HG03442 (cell line): ENCODE measurements at regions not wholly inside any gene's neighbourhood (a gene's known extent, or its start where the extent isn't known, plus 50 kb on each side); places are given as distances from the start of the nearest gene placed in this dataset.
A peak's percentile ranks its signal among the peaks of the same experiment; 100 is the strongest.
"Not testable (repeated sequence)": the region's sequence is repeated elsewhere in the genome, so short reads cannot be mapped to it uniquely, and the experiment has no call there.

Source experiments
- ATAC-seq: cut with Tn5 transposase; IDR thresholded peaks from one replicate; pipeline ENCODE4 v1.9.1; 2021; ENCODE audit warnings: mild to moderate bottlenecking, moderate library complexity; ENCODE audit not compliant: unreplicated experiment

DNA sequence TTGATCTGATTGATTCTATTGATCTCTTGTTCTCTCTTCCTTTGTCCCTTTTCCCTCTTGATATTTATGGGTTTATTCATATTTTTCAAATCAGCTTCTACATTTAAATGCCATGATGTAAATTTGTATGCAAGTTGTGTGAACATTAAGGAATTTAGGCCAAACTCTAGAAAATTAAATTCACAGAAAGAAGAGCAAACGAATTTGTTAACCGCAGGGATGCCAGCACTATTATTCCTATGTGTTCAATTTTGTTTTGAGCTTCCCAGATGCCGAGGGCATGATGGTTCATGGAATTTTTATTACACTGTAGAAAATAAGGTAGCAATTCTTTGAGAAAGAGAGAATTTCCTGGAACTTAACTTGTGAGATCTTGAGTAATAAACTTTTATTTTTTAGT, 220.9 kb downstream of the BUB3 start:
- ATAC-seq, result no peak

DNA sequence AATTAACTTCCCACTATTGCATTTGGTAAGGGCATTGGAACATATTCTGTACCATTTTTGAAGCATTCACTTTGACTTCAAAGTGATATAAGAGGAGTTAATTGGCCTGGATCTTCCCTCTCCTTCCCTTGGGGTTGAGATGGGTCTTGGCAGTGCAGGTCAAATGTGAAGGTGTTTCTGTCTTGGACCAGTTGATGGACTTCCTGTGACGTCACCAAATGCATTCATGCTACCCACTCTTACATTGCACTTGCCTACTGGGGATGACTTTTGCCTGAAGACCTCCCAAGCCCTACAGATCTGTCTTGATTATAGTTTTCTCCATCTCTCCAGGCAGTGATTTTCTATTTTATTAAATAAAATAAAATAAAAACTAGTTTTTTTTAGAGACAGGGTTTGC, 221.5 kb downstream of the BUB3 start:
- no peak for ATAC-seq

DNA sequence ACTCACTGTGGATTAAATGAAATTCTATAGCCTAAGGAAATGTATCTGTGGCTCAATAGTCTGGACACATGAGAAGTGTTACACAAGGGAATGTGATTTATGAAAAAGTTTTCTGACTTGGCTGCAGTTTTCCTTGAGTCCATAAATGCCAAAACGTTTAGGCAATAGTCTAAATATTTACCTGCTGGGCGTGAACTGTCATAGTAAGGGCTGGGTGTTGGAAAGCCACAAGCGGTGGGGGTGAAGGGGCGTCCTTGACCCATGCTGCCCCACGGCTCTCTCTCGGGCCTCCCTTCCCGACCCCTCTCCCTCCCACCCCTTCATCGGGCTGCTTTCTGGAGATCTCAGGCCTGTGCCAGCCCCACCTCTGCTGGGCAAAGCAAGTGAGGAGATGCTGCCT, 223.7 kb downstream of the BUB3 start:
- no peak for ATAC-seq

DNA sequence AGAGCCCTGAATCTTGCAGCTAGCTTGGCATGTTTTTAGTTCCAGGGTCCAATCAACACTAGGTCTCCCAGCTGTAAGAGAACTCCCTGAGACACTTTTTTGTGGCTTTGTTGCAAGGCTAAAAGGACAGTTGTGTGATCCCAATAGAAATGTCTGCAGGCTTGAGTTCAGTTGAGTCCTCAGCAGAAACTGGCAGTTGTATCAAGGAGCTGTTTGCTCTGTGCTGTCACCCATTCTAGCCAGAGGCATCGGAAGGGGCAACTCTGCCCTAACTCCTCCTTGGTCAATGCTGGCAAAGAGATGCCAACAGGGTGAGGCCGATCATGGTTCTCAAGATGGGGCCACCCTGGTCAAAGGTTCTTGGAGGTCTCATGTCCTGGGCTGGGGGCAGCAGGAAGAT, 224.1 kb downstream of the BUB3 start:
- ATAC-seq, result no peak

DNA sequence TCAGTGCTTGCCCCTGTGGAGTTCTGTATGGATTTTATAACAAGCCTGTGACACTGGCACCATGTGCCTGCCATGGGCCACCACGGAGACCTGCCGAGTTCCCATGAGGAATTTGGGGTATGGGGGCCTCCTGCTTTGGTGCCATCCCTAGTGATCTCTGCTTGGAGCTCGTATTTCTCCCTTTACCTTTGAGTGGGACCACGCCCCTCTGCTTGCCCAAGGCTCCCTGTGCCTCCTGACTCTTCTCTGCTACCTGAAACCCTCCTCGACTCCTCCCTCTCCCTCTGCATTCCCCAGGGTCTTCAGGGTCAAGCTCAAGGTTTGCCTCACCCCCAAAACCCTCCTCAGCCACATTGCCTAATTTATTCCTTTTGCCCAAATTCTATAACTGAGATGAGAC, 225.0 kb downstream of the BUB3 start:
- no peak for ATAC-seq

DNA sequence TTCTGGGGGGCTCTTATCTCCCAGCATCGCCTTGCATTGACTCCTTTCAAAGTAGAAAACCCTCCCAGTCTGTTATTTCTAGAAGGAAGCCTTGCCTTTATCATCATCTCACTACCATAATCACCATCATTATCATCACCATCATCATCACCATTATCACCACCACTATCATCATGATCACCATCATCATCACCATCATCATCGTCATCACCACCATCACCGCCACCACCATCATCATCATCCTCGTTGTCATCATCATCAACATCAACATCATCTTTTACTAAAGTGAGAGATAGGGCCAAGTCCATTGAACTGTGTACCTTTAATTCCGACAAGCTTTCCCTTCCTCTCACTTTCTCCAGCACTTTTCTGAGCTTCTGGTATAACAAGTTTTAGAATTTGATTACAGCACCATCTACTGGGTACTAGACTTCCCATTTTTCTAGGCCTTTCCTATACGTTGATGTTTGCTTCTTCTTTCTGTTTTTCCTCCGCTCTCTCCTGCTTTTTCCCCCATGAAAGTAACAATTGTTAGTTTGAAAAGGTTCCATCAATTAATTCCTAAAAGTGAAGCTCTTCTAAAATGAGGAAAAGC, 226.4 kb downstream of the BUB3 start:
- no peak for ATAC-seq

DNA sequence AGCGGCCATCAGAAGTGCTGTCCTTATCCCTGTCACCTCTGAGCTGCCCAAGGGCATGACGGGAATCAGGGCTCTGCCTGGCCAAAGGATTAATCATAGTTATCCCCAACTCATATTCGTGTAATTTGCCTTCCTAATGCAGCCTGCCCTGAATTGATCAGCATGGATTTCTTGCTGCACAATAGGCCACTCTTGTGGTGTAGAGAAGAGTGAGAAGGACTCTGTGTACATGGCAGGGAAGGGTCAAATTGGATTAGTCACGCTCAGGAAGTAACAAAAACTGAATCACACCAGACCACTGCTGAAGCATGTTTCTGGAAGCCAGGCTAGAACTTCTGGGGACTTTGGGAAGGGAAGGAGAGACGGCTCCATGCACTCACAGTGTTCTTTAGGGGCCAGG, 227.0 kb downstream of the BUB3 start:
- ATAC-seq, result no peak

DNA sequence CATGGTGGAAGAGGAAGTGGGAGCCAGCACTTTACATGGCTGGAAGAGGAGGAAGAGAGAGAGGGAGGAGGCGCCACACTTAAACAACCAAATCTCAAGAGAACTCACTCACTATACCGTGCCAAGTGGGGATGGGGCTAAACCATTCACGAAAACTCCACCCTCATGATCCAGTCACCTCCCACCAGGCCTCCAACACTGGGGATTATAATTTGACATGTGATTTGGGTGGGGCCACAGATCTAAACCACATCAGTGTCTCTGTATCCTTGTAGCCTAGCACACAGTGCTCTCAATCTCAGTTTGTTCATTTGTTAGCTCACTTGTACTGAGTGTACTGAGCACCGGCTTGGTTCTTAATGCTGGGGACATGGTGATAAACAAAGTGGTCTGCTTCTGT, 228.3 kb downstream of the BUB3 start:
- no peak for ATAC-seq

DNA sequence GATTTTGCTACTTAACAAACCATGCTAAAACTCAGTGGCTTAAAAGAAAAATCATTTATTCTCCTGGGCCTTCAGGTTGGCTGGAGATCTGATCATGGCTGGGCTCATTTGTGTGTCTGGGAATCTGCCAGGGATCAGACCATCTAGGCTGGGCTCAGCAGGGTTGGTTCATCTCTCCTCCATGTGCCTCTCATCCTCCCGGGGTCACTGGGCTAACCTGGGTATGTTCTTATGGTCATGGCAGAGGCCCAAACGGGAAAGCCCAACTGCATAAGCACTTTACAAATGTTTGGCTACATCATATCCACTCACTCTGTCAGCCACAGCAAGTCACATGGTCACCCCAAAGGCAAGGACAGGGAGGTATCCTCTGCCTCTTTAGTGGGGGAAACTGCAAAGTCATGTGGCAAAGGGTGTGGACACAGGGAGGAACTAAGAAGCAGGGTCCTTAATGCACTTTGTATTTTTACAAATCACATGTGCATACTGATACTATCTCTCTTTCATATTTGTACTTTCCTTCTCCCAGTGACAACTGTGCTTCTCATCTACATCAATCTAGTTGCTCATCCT, 231.4 kb downstream of the BUB3 start:
- ATAC-seq, result no peak

DNA sequence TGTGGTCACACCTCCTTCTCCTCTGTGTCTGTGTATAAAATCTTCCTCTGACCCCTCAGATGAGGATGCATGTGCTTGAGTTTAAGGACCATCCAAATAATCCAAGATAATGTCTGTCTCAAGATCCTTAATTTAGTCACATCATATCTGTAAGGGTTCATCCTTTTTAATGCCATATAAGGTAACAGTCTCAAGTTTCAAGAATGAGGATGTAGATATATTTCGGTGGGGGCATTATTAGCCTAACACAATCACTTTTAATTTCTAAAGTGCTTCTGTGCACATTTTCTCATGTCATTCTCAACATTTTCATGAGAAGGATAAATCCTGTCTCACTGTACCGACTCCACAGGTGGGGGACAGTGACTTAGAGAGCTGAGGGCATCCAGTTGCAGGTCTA, 235.3 kb downstream of the BUB3 start:
- no peak for ATAC-seq

DNA sequence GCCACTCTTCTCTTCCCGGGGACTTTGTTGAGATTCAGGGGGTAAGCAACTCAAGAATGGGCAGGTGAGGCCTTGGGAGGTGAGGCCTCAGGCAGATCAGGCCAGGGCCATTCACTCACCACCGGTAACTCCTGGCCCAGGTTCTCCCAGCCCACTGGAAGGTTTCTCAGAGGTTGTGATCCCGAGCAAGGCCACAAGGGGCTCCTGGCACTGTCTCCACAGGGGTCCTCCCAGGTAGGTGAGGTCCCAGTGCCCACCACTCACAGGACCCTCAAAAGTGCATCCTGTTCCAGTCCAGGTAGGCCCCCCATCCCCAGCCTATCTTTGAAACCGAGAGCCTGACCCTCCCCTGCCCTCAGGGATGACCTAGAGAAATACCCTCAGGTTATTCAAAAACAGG, 236.1 kb downstream of the BUB3 start:
- ATAC-seq, result no peak

DNA sequence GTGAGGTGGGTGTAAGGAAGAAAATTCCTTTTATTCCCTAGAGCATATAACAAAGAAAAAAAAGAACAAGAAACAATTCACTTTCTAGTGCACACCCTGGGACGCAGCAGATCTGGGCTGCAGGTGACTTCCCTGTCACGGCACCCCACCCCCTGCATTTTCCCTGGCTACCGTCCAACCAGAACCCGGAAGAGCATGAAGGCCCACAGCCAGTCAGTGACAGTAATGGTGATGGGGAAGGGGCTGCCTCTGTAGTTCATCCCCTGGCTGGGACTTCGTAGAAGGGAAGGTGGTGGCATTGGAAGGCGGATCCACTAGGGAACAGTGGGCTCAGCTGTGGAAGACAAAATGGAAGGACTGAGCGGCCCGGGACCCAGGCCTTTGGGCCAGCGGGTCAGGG, 236.7 kb downstream of the BUB3 start:
- ATAC-seq, result no peak

DNA sequence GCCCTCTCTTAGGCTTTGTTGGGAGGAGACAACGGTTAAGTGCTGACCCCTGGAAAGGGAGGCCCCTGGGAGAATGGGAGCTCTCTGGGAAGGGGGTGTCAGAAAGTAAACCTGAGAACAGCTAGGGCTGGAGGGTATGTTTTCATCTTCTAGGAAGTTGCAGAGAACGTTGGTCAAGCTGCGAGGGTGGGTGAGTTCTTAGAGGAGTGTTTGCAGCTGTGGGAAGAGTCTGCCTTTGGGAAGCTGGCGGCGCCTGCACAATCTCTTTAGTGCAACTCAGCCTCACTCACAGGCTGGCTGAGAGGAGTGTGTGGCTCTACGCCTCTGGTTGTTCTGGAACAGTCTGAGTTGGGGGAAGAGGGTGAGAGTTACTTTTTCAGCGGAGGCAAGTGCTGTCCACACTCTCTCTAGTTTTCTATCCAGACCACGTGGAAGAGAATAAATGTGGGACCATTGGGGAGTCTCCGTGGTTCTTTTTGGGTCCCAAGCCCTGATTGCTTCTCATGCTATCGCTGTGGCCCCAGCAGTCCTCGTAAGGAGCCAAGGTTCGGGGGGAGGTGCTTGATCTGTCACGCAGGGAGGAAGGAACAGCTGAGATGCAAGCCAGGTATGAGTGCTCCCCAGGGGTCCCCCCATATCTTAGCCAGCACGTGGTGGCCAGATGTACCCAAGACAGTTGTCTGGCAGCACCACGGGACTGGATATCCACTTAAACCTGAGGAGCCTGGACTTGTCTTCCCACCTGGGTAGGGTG, 237.2 kb downstream of the BUB3 start:
- peak; percentile 39 for ATAC-seq

DNA sequence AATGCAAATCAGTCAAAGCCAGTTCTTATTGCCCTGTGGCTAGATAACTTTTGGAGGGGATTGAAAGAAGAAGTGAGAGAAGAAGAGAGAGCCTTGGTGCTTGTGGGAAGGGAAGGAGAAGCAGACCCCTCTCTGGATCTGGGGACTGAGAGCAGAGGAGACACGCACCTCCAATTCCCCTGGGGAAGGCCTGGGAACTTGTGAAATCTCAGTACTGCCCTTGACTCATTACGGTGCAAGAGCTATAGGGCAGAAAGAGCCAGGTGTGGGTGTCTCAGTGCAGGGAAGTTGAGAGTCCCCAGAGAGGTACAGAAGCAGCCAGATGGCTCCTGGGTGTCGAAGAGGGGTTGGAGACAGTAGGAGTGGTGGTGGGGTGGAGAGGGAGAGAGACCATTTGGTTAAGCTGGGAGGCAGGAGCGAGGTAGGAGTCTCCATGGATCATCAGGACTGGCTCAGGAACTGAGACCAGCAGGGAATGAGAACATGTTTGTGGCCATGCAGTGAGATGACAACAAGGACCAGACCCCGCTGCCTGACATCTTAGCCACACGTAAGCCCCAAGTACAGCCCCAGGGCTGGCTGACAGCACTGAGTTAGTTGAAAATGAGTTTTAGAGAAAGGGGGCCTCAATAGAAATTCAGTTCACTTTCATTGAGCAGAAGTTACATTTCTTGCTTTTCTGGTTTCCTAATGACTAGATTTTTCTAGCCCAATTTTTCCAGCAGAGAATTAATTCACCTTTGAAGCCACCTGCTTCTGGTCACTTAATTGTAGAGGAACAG, 238.2 kb downstream of the BUB3 start:
- ATAC-seq, result peak; percentile 81

DNA sequence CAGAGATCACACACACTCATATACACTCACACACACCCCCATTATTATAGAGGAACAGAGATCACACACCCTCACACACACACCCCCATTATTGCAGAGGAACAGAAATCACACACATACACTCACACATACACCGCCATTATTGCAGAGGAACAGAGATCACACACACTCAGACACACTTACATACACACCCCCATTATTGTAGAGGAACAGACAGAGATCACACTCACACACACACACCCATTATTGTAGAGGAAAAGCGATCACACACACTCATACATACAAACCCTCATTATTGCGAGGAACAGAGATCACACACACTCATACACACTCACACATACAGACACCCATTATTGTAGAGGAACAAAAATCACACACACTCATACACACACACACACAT, 239.0 kb downstream of the BUB3 start:
- no peak for ATAC-seq

DNA sequence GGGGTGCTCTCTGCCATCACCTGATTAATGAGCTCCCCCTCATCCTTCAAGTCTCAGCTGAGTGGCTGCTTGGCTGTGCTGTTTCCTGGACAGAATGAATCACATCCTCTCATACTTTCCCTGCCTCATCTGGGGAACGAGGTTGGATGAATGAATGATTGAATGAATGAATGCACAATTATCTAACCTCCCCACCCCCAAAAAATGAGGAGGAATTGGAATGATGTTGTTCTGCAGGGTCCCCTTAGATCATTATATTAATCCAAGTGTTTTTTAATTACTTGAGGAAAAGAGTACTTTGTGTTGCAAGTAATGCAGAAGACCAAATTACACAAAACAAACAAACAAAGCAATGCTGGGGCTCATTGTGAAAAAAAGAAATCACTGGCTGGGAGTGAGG, 240.2 kb downstream of the BUB3 start:
- ATAC-seq, result no peak

DNA sequence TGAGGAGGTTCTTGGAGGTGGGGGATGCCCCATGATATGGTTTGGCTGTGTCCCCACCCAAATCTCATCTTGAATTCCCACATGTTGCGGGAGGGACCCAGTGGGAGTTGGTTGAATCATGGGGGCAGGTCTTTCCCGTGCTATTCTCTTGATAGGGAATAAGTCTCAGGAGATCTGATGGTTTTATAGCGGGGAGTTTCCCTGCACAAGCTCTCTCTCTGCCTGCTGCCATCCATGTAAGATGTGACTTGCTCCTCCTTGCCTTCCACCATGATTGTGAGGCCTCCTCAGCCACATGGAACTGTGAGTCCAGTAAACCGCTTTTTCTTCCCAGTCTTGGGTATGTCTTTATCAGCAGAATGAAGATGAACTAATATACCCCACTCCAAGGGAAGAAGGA, 241.0 kb downstream of the BUB3 start:
- not testable (repeated sequence) for ATAC-seq

DNA sequence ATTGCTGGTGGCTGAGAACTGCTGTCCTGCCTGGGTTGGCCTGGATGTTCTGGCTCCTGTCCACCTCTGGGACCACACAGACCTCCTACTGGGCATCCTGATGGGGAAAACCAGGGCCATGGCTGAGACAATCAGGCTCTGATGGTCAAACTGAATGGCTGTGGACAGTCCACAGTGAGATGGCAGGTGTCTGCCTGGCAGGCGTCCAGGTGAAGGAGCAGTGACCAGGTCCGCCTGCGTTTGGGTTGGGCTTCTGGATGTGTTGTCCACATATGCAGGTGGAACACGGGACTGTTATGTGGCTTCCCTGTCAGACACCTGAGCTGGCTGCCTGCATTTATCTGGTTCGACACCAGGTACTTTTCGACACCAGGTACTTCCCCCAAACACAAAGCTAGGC, 241.7 kb downstream of the BUB3 start:
- ATAC-seq, result no peak

DNA sequence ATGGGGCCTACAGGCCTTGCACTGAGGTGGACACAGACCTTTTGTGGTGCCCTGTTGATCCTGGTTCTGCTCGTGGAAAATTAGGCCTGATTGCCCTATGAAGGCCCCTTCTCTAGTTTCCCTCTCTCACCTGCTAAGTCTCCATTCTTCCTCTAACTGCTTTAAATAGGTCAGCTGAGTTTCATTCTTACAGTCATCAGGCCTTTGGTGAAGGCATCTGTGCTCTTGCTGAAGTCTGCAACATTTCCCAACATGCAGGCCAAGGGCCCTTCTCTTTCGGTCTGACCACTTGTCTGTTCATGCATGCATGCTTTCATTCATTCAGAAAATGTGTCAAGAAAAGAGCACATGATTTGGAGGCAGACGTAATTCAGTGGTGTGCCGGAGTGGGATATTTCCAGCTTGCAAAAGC, 244.0 kb downstream of the BUB3 start:
- peak; percentile 72 for ATAC-seq

DNA sequence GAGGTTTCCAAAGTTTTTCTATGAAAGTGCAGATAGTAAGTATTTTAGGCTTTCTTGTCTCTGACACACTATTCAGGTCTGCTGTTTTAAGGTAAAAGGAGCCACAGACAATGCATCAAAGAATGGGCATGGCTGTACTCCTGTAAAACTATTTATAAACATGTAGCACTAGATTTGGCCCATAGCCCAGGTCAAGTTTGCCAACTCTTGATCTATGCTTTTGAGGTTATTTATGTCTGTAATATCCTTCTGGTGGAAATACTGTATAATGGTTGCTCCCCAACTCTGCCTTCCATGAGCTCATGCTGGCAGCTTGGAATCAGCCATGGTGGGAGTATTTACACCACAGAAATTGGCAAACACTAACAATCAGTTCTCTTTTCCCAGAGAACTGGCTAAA, 244.6 kb downstream of the BUB3 start:
- no peak for ATAC-seq

DNA sequence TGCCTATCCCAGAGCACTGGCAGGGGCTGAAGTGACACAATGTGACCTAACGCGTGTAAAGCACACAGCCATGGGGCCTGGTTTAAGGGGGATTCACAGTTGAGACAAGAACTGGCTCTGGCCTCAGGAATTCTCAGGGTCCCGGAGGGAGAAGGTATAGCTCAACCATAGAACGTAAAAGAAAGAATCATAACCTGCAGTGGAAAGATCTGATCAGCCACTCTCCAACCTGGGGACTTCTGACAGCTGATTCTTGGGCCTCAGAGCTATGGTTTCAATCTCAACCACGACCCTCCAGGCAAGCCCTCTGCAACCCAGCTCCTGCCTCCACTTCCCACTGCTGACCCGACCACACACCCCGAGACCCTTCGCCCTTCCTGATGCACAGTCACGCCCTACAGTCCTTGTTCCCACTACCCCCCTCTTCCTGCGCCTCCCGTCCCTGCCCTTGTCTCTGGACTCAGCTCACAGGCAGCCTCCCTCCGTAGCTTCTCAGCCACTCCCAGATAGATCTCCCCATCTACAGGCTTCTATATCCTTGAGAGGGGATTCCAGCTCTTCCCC, 245.2 kb downstream of the BUB3 start:
- no peak for ATAC-seq

DNA sequence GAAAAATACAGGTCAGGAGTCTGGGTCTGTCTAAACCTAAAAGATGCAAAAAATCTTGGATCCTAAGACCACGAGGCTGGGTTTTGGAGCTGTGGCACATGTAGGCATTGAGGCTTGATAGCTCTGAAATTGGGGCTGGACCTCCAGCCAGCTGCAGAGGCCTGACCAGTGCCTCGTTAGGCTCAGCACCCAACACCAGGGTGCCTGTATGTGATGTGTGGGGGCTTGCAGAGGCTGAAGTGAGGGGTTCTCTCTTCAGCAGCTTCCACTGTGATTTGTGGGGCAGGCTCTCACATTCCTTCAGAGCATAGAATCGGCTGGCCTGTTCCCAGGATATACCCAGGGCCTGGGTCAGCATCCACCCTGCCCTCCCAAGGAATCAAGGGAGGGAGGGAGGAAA, 247.8 kb downstream of the BUB3 start:
- no peak for ATAC-seq
